Inferior parietal cortex (tissue), 1 donor: ENCODE measurements at regions not wholly inside any gene's neighbourhood (a gene's known extent, or its start where the extent isn't known, plus 50 kb on each side); places are given as distances from the start of the nearest gene placed in this dataset.

Experiments used
- DNase-seq: peaks from one replicate; pipeline ENCODE4 v3.0.0-alpha.2; 2016; ENCODE audit errors: extremely low spot score

DNA sequence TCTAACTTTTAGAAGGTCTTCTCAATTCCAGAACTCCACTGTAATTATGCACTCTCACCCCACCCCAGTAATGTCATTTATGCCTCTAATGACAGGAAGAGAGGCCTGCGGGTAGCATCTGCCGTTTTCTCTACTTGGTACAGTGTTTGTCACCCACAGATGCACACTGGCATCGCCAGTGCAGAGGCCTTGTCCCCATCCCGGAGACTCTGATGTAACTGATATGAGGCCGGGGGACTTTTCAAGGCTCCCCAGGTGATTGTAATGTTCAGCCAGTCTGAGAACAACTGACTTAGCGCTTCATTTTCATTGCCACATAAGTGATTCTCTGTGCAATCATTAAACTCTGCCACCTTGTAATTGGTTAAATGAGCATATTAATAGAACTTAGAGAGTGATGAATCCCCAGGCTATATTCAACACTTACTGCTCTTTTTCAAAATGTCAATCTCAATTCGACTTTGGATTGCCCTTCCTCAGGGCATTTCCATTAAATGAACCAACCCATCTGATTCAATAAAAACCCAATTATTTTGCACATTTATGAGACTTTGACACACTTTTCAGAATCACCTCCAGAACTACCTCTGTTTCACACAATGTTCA lies 113.2 kb downstream of the HERPUD2 start:
- DNase-seq, result no peak

DNA sequence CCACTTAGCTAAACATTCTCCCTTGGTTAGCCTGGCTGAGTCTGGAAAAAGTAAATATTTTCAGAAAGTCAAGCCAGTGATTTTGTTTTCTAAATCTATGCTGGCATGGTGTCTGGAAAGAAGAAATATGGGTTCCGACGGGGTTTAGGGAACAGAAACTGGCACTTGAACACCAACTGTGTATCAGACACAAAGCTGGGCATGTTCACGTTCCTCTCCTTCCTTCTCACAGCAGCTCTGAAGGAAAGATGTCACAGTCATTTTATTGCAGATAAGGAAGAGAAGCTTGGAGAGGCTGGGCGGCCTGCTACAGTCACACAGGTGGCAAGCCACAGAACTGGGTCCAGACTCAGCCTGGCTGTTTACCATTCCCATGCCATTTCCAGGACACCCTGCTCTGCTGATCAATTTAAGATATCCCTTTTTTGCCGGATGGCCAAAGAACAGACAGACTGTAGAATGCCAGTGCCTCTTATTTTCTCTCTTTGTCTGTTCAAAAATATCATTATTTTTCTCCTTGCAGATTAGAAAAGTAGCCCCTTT lies 118.8 kb downstream of the HERPUD2 start:
- DNase-seq, result no peak

DNA sequence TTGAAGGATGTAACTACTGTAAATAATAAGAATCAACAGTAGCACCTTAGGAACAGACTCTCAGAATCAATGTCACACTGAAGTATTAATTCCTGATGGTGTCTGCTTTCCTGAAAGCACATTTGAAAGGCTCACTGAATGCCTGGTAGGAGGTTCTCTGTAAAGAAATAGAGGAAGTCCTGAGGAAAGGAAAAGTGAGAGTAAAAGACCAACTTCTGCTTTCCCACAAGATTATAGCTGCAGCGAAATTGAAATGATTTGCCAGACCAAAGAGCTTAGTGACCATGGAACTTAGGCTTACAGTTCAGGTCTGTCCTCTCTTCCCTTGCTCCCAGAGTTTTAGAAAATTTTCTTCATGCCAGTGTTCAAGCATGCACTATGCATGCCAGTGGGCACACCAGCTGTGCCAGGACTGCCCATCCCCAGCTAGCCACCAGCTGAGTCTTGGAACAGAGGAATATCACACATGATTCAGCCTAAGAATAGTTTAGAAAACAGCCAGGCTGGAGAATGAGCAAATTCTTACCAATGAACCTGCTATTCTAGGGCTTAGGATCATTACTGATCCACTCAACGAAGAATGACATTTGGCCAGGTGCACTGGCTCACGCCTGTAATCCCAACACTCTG lies 123.2 kb downstream of the HERPUD2 start:
- DNase-seq, result no peak

DNA sequence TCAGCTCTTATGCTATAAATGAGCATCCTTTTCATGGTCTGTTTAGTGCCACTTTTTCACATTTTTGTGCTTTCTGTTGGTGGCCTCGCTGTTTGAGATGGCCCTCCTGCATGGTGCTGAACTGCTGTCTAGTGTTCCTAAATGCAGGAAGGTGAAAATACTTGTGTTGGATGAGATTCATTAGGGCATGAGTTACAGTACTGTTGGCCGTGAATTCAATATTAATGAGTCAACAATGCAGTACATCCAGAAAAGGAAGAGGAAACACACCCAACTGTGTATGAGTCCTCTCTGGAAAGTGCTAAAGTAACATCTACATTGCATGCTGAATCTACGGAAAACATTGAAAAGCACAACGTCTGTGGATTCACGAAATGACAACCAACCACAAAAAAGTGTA lies 124.0 kb downstream of the HERPUD2 start:
- no peak for DNase-seq

DNA sequence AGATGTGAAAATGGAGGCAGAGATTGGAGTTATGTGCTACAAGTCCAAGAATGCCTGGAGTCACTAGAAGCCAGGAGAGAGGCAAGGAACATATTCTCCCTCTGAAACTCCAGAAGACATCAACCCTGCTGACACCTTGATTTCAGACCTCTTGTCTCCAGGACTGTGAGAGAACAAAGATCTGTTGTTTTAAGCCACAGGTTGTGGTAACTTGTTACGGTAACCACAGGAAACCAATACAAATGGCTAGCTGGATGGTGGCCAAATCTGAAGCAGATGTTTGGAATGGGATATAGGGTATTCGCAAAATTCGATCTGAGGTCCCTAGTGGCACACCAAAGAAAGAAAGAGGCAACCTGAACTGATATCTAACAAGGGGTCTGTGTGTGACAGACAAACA lies 129.0 kb downstream of the HERPUD2 start:
- no peak for DNase-seq

DNA sequence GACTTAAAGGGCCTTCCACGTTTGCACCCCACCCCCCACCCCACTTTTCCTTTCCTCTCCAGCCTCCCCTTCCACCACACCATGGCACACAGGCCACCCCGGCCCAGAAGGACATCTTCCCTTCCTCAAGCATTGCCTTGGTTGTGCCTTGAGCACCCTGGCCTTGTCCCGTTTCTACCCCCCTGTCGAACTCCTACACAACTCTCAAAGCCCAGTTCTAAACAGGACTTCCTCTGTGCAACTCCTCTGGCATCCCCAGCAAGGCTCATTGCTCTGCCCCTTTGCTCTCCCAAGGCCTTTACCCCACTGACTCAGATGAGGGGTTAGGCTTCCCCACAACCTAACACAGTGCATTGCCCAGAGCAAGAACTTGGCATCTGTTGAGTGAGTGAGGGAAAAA lies 136.1 kb downstream of the HERPUD2 start:
- no peak for DNase-seq

DNA sequence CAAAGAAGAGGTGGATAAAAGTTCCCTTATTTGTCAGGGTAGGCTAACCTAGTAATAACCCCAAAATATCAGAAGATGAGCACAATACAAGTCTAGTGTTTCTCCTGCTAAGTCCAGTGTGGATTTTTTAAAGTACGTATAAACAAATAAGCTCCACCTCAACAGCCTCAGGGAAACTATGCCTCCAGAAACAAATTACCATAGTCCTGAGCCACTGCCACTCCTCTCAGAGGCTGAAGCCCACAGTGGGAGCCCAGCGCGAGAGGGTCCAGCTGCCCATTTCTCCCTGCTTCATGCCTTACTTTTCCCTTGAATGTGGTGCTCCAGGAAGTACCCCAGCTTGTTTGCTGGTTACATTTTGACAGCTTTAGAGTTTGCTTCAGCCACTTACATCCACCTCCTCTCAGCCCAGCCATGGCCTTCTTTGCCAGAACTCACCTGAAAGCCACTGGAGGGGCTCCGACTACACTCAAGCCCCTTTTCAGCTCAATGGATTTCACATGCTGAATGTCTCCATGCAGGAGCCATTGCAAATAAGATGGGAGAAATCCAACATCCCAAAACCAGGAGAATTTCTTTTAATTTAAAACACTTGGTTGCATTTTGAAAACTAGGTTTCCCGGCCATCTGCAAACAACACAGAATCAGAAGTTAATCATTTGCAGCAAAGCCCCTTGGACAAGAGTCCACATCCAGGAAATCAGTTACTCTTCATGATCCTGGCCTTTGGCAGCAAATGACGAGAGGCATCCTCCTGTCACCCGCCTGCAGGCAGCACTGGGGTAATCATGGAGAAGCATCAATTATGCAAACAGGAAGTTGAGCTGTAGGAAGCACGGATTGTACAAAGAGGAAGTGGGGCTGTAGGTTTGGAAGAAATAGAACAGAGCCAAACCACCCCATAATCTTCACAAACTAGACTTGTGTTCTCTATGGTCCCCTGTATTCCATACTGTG lies 138.1 kb downstream of the HERPUD2 start:
- DNase-seq, result no peak

DNA sequence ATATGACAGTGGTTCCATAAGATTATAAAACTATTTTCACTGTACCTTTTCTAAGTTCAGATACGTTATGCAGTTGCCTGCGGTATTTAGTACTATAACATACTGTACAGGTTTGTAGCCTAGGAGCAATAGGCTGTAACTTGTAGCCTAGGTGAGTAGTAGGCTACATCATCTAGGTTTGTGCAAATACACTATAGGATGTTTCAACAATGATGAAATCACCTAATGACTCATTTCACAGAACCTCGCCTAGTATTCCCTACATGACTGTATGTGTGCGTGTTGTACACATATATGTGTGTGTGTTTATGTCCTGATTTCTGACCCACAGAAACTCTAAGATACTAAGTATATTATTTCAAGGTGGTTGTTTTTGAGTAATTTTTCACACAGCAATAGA lies 139.0 kb downstream of the HERPUD2 start:
- no peak for DNase-seq

DNA sequence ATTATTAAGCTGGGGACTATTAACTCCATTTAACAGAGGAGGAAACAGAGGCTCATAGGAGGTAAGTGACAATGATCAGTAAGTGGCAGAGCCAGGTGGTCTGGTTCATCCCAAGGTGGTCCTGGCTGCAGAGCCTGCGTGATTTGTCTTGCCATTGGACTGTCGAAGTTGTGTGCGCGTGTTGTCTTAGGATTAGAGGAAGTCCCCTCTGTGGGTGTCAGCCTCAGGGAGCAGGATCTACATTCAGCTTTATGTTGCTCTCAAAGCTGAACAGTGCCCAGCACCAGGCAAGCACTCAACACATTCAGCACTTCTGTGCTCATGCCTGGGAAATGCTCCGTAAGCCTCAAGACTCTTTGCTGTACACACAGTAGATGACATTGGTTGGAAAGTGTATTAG lies 139.5 kb downstream of the HERPUD2 start:
- DNase-seq, result no peak

DNA sequence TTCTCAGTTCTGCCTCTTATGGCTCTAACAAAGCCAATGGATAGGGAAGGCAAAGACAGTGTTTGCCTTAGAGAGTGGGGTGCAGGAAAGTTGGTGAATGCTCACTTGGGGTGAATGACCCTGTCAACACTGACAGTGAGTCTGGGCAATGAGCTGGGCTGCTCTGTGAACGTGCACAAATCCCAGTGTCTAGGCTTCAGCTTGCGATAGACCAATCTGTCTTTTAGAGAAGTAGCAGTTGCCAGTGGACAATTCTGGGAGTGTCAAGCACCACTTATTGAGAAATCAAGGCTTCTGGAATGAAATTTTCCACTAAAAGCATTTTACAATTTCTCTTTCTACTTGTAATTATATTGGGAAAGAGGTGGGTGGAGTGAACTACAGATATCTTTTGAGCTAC lies 141.4 kb downstream of the HERPUD2 start:
- peak; percentile 5 for DNase-seq

DNA sequence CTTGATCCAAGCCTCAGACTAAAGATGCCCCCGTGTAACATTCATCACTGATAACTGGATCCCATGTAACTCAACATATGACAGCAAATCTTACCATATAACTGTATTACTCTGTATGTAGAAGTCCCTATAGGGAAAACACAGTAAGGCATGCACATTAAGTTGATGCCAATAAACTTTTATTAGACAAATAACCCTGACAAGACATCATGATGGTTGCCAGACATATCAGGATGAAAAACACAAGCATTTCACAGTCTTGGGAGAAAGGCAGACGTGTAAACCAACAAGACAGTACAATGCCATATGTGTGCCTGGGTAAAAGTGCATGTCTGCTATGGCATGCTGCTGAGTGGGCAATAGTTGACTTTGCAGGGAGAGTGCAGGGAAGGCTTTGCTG lies 142.2 kb downstream of the HERPUD2 start:
- DNase-seq, result no peak

DNA sequence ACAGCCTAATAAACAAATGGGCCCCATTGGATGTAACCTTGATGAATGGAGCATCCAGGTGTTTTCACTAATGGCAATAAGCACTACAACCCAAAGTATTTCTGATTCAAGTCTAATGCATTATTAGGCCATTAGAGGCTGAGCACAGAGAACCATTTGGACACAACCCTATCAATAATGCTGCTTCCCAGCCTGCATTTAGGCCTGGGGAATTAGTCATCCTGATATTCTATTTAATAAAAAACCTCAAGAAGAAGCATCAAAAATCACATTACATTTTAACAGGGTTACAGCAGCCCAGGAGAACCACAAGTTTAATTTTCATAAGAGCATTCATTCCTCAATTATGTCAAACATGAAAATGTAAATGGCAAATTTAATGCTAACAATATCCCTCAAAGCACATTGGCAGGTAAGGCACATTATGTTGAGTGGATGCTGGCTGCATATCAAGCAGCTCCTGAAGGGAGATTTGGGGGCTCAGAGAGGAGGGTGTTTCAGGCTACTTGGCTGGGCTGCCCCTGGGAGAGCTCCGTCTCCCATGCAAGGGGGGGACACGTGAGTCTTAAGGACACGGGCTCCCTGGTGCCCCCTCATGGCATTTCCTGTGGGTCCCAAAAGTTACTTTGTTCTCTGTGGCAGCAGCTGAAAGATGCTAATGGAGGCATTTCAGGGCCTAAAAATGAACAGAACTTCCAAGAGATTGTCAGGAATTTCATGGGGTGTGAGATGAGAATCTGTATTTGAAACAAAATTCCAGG lies 143.4 kb downstream of the HERPUD2 start:
- DNase-seq, result no peak

DNA sequence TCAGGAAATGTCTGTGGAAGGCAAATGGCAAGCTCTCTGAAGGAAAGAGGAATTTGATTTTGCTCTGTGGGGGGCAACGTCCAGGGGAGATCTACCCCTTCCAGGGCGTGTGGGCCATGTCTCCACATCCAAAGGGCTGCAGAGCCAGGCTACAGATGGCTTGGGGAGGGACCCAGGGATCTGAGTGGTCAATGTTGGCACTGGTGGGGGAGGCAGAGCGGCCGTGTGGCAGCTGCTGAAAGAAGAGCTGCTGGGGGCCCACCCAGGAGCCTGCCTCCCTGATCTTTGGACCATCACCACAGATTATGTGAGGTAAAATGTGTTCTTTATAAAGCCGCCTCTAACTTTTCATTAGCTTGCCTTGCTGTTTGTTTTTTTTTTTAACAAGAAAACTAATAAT lies 144.1 kb downstream of the HERPUD2 start:
- no peak for DNase-seq

DNA sequence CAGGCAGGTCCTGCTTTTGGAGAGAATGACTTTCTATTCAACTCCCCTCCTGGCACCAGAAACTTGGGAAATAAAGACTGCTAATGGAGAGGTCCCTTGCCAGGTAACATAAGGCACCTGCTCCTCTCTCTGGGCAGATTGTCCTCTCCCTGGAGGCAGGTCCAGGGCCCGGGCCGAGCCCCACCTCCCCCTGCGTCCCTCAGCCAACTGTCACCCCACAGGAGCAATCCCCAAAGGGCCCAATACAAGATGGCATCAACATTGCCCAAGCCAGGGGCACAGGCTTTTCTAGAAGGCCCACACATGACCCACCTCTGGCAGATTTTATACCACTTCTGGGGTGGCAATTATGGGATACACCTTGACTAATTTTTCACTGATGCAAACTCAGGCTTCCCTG lies 145.2 kb downstream of the HERPUD2 start:
- no peak for DNase-seq

DNA sequence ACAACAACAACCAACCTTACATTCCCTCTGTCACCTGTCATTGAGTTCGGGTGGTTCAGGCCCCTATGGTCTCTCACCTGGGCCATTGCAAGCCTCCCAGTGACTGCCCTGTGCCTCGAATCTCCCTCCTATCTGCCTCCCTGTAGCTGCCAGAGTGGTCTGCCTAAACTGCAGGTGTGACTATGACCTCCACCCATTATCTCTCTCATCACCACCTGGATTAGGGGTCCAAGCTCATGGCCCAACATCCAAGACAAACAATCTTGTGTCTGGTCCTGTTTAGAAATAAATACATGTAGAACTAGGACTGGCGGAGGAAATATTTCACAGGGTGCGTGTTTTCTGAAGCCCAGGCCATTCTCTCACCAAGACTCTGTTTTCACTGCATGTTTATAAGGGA lies 146.6 kb downstream of the HERPUD2 start:
- no peak for DNase-seq

DNA sequence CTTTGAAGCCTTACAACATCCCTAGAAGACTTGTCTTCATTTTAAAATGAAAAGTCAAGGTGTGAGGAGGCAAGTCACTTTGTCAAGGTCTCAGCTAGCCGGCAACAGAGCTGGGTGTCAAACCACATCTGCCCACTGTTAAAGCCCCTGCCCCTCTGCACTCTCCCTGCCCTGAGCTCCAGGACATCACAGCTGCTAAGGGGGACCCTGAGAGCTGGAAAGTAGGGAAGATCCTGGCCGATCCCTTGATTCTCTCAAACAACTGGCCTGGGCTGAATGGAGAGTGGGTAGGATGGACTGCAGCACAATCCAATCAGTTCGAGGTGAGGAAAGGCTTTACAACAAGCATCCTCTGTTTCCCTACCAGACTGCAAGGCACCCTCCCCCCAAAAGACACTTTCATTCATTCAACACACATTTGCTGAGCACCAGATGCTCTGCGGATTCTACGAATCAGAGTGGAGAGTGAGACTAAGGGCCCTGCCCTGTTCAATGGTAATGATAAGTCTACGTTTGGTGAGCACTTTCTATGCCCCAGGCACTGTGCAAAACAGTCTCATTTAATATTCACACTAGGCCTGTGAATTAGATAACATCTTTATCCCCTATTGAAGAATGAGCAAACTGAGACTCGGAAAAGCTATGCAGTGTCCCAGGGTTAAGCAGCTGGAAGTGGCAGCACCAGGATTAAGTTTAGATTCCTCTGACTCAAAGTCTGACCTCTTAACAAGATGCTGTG lies 148.1 kb downstream of the HERPUD2 start:
- no peak for DNase-seq

DNA sequence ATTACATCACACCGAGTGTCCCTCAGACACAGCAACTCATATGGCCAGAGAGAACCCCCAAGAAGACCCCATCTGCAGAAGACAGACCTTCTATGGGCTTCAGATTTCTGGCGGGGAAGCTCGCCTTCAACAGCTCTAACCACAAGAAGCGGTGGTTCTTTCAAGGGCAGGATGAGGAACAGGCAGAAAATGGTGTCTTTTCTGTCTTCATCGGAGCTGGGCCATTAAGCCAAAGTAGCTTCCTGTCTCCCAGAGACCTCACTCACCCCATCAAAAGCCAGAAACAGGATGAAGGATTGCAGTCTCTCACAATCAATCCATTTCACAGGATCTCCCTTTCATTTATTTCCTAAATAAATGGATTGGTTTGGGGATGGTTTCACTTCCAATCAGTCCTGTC lies 149.1 kb downstream of the HERPUD2 start:
- no peak for DNase-seq

DNA sequence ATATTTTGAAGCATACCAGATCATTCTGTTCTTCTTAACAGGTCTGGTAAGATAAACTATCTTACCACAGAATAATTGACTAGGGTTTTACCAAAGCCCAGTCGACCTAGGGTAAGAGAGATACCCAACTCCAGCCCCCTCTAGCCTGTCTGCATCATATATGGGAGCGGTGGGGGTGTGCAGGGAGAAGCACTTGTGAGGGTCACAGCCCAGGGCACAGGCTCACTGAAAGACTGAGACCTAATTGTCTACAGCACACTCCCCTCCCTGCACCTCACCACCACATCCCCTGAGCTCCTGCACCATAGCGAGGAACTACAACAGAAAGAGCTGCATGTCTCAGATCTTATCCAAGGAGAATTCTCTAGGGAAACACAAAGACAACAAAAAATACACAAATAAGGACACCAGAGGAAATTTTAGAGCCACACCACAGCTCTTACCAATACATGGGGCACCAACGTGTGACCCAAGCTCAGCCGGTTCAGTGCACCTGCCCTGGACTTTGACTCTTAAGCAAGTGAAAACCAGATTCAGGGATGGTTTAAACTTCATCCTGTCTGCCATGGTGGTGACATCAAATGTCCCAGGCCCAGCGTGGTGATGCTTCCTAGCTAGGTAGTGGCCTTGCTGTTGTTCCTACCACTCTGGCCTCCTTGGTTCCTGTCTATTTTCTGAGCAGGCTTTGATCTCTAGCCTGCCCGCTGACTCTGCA lies 150.8 kb downstream of the HERPUD2 start:
- DNase-seq, result no peak

DNA sequence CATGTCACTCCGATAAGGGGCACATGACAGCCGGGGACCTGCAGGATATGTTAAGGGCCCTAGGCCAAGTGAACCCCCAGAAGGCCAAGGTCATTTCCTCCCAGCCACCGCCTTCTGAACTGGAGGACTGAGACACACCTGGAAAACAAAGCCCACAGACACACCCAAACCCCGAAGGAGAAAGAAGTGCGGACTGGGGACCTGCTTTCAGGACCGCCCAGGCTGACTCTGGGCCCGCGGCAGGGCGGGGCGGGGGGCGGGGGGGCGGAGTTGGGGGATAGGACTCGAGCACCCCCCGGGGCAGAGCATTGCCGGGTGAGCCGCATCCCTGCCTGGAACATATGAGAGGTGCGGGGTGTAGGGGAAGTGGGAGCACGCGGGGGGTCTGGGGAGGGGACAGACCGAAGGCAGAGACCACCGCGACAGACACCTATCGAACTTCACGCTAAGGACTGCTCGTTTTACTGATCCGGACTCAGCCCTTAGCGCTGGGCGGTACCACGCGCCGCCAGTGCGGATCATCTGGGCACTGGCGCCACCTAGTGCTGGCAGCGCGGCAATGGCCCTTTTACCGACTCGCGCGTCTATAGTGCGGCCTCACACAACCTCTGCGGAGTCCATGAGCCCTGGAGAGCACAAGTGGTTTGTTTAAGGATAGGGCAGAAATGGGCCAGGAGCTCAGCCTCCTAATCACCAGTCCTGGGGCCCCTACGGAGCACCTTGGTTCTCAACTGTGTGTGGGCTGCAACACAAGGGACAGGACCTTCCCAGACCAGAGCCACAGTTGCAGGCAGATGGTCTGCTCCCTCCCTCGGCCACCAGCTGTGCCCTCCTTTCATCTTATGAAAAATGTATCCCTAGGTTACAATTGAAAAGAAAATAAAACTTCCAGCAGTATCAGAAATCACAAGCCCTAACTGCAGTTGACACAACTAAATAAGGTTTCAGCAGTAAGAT lies 157.6 kb downstream of the HERPUD2 start:
- peak; percentile 79 for DNase-seq
